Stimulated activated CD4-positive, alpha-beta T cell treated with anti-CD3 and anti-CD28 coated beads, Interleukin-12 subunit alpha, Interleukin-12 subunit beta, amount 100 ng/mL, for 48 hours (primary cell): ENCODE measurements at regions not wholly inside any gene's neighbourhood (a gene's known extent, or its start where the extent isn't known, plus 50 kb on each side); places are given as distances from the start of the nearest gene placed in this dataset.
"Not testable (repeated sequence)": the region's sequence is repeated elsewhere in the genome, so short reads cannot be mapped to it uniquely, and the experiment has no call there.

ENCODE experiments used
- DNase-seq, 3 donors: peaks; one replicate each; pipeline ENCODE4 v3.0.0-alpha.2; 2020; ENCODE audit warnings: low read depth in 2 of 3, low spot score in 1 of 3

- no peak for DNase-seq
These were observed 101.6 kb downstream of the CPN2 start for GRCh38 chr3:194249323-194250097.

- no peak for DNase-seq
These were observed 100.8 kb downstream of the CPN2 start for GRCh38 chr3:194250098-194251002.

- DNase-seq: no peak
These were observed 100.1 kb downstream of the CPN2 start for GRCh38 chr3:194251007-194251406.

- DNase-seq: no peak
These were observed 99.7 kb downstream of the CPN2 start for GRCh38 chr3:194251461-194251860.

GRCh38 chr3:194251891-194252560, 99.1 kb downstream of the CPN2 start:
- no peak for DNase-seq

- no peak for DNase-seq
These were observed 97.9 kb downstream of the CPN2 start for GRCh38 chr3:194253270-194253669.

- DNase-seq: no peak
These were observed 97.1 kb downstream of the CPN2 start for GRCh38 chr3:194254040-194254439.

- peak; percentile 23 to 40 (median 26) for DNase-seq
These were observed 95.7 kb downstream of the CPN2 start for GRCh38 chr3:194255252-194256039.

GRCh38 chr3:194256040-194256945, 94.8 kb downstream of the CPN2 start:
- no peak for DNase-seq

GRCh38 chr3:194257151-194257621, 93.9 kb downstream of the CPN2 start:
- no peak for DNase-seq

GRCh38 chr3:194257916-194258668, 93.0 kb downstream of the CPN2 start:
- DNase-seq: no peak

GRCh38 chr3:194259982-194260766, 91.0 kb downstream of the CPN2 start:
- no peak for DNase-seq

GRCh38 chr3:194261581-194262063, 89.5 kb downstream of the CPN2 start:
- no peak for DNase-seq

- DNase-seq: no peak
These were observed 88.8 kb downstream of the CPN2 start for GRCh38 chr3:194262176-194262924.

- DNase-seq: no peak
These were observed 88.2 kb downstream of the CPN2 start for GRCh38 chr3:194262925-194263305.

- DNase-seq: not testable (repeated sequence)
These were observed 86.3 kb downstream of the CPN2 start for GRCh38 chr3:194264631-194265504.
